SK-N-SH (cell line): ENCODE measurements at regions not wholly inside any gene's neighbourhood (a gene's known extent, or its start where the extent isn't known, plus 50 kb on each side); places are given as distances from the start of the nearest gene placed in this dataset.

Source experiments
- CTCF ChIA-PET: fragments of 300-600, 350-600 bp; formaldehyde crosslinking; extraction: SDS; loops from one replicate; lab custom pipeline; 2021; lab: Yijun Ruan, JAX
- POLR2A ChIA-PET: fragments of 350-600 bp; sonication (Branson Sonifier 250); formaldehyde crosslinking; extraction: SDS; loops from one replicate; lab custom pipeline; 2020; ENCODE audit warnings: antibody characterized with exemption, inconsistent platforms; lab: Yijun Ruan, JAX
- DNase-seq: peaks from one replicate; pipeline ENCODE4 v3.0.0; 2012
- H2AFZ ChIP-seq: fragments of 200-600 bp; sonication (generic); 2 replicates; pipeline ENCODE4 v1.8.1; 2016; ENCODE audit warnings: antibody characterized with exemption, mild to moderate bottlenecking, low read depth
- H3F3A ChIP-seq: fragments of 200-600 bp; sonication (generic); replicated peaks from 2 replicates; pipeline ENCODE3; 2016; ENCODE audit warnings: antibody characterized with exemption, mild to moderate bottlenecking; ENCODE audit not compliant: insufficient read depth
- H3K27ac ChIP-seq, 2 experiments: fragments of 200-500 bp in 1 of 2; fragments of 200-600 bp in 1 of 2; sonication (Bioruptor generic) in 1 of 2; sonication (generic), shearing (Covaris generic) in 1 of 2; 2 replicates each; pipeline versions ENCODE4 v1.5.1 to v1.6.1; 2014 to 2016; ENCODE audit warnings: low read depth in 2 of 2, inconsistent platforms in 1 of 2, low read length in 1 of 2, mild to moderate bottlenecking in 1 of 2, mixed read lengths in 1 of 2
- H3K27me3 ChIP-seq: fragments of 200-600 bp; sonication (generic), shearing (Covaris generic); 2 replicates; pipeline ENCODE4 v1.6.1; 2016; ENCODE audit warnings: mixed run types; ENCODE audit not compliant: insufficient read depth
- H3K36me3 ChIP-seq, 2 experiments: fragments of 200-500 bp in 1 of 2; fragments of 200-600 bp in 1 of 2; sonication (Bioruptor generic) in 1 of 2; sonication (generic) in 1 of 2; replicated peaks in 1 of 2; 2 replicates each; pipeline versions ENCODE3 to v1.5.1; 2014 to 2016; ENCODE audit warnings: low read length in 1 of 2, mild to moderate bottlenecking in 1 of 2; ENCODE audit not compliant: insufficient read depth in 2 of 2, control insufficient read depth in 1 of 2
- H3K4me1 ChIP-seq, 2 experiments: fragments of 200-500 bp in 1 of 2; fragments of 200-600 bp in 1 of 2; sonication (Bioruptor generic) in 1 of 2; sonication (generic), shearing (Covaris generic) in 1 of 2; 2 replicates each; pipeline versions ENCODE4 v1.5.1 to v1.6.1; 2014 to 2016; ENCODE audit warnings: low read depth in 1 of 2, low read length in 1 of 2, mixed run types in 1 of 2; ENCODE audit not compliant: insufficient read depth in 2 of 2, control insufficient read depth in 1 of 2
- H3K4me2 ChIP-seq: fragments of 200-600 bp; sonication (generic), shearing (Covaris generic); 2 replicates; pipeline ENCODE4 v1.6.1; 2017; ENCODE audit warnings: mixed run types
- H3K4me3 ChIP-seq, 2 experiments: fragments of 200-500 bp in 1 of 2; fragments of 200-600 bp in 1 of 2; sonication (Bioruptor generic) in 1 of 2; sonication (generic), shearing (Covaris generic) in 1 of 2; 2 replicates each; pipeline versions ENCODE4 v1.5.1 to v1.8.1; 2014 to 2016; ENCODE audit warnings: low read depth in 2 of 2, inconsistent platforms in 1 of 2, low read length in 1 of 2, mild to moderate bottlenecking in 1 of 2, mixed read lengths in 1 of 2, moderate library complexity in 1 of 2
- H3K79me2 ChIP-seq: fragments of 200-600 bp; sonication (generic); 2 replicates; pipeline ENCODE4 v1.8.1; 2017; ENCODE audit warnings: mild to moderate bottlenecking; ENCODE audit not compliant: insufficient read depth
- H3K9ac ChIP-seq: fragments of 200-600 bp; sonication (generic); 2 replicates; pipeline ENCODE4 v1.6.1; 2017; ENCODE audit warnings: mixed run types
- H3K9me2 ChIP-seq: fragments of 200-600 bp; sonication (generic); 2 replicates; pipeline ENCODE4 v1.6.1; 2017; ENCODE audit warnings: mixed run types
- H3K9me3 ChIP-seq: fragments of 200-600 bp; sonication (generic); 2 replicates; pipeline ENCODE4 v1.6.1; 2017; ENCODE audit warnings: mixed run types, mild to moderate bottlenecking, moderate library complexity
- H4K20me1 ChIP-seq: fragments of 200-600 bp; sonication (generic); 2 replicates; pipeline ENCODE4 v1.6.1; 2017; ENCODE audit warnings: mild to moderate bottlenecking, mixed run types; ENCODE audit not compliant: insufficient read depth
- CHD2 ChIP-seq: fragments of 150-350 bp; IDR thresholded peaks from 2 replicates; pipeline ENCODE4 v1.6.1; 2018; ENCODE audit warnings: low read length; ENCODE audit not compliant: partially characterized antibody
- ELF1 ChIP-seq: IDR thresholded peaks from 2 replicates; pipeline ENCODE4 v1.4.0; 2012
- EZH2phosphoT487 ChIP-seq: fragments of 200-600 bp; sonication (generic); IDR thresholded peaks from 2 replicates; pipeline ENCODE4 v1.6.1; 2017; ENCODE audit warnings: low read depth, mixed run types, mild to moderate bottlenecking, antibody characterized with exemption, moderate library complexity, borderline replicate concordance
- FOSL2 ChIP-seq: IDR thresholded peaks from 2 replicates; pipeline ENCODE4 v1.4.0; 2012; ENCODE audit warnings: low read depth, mild to moderate bottlenecking, moderate library complexity, borderline replicate concordance
- FOXJ3 ChIP-seq: sonication (generic); formaldehyde crosslinking; IDR thresholded peaks from 2 replicates; pipeline ENCODE4 v1.5.1; 2020; ENCODE audit warnings: mild to moderate bottlenecking, missing genetic modification reagents
- GABPA ChIP-seq: IDR thresholded peaks from 2 replicates; pipeline ENCODE4 v1.4.0; 2012; ENCODE audit warnings: low read depth, mild to moderate bottlenecking
- GATA2 ChIP-seq: sonication (generic); formaldehyde crosslinking; IDR thresholded peaks from 2 replicates; pipeline ENCODE4 v1.5.0; 2020; ENCODE audit warnings: mild to moderate bottlenecking, missing genetic modification reagents
- JUND ChIP-seq: IDR thresholded peaks from 2 replicates; pipeline ENCODE4 v1.4.0; 2012
- MEF2A ChIP-seq: IDR thresholded peaks from 2 replicates; pipeline ENCODE4 v1.4.0; 2012; ENCODE audit warnings: low read depth, borderline replicate concordance
- MXI1 ChIP-seq: IDR thresholded peaks from 2 replicates; pipeline ENCODE4 v1.6.1; 2012; ENCODE audit warnings: mild to moderate bottlenecking, low read depth, low read length, improper control_type of control experiment
- NFIC ChIP-seq: IDR thresholded peaks from 2 replicates; pipeline ENCODE4 v1.4.0; 2012; ENCODE audit warnings: borderline replicate concordance
- NRF1 ChIP-seq: IDR thresholded peaks from 2 replicates; pipeline ENCODE4 v1.6.1; 2012; ENCODE audit warnings: low read depth, mild to moderate bottlenecking, low read length
- POLR2AphosphoS5 ChIP-seq: IDR thresholded peaks from 2 replicates; pipeline ENCODE4 v1.6.1; 2012; ENCODE audit warnings: low read depth, low read length
- RCOR1 ChIP-seq: fragments of 150-350 bp; IDR thresholded peaks from 2 replicates; pipeline ENCODE4 v1.6.1; 2017; ENCODE audit warnings: antibody characterized with exemption, low read length
- REST ChIP-seq: IDR thresholded peaks from 2 replicates; pipeline ENCODE4 v1.6.1; 2012; ENCODE audit warnings: mild to moderate bottlenecking, low read depth, low read length, moderate library complexity
- RXRA ChIP-seq: IDR thresholded peaks from 2 replicates; pipeline ENCODE4 v1.4.0; 2012; ENCODE audit warnings: low read depth, mild to moderate bottlenecking, borderline replicate concordance
- SIN3A ChIP-seq: IDR thresholded peaks from 2 replicates; pipeline ENCODE4 v1.6.1; 2012; ENCODE audit warnings: low read depth, mild to moderate bottlenecking, low read length, moderate library complexity, borderline replicate concordance
- SMC3 ChIP-seq: IDR thresholded peaks from 2 replicates; pipeline ENCODE4 v1.6.1; 2012; ENCODE audit warnings: low read depth, low read length, improper control_type of control experiment
- TAF1 ChIP-seq: IDR thresholded peaks from 2 replicates; pipeline ENCODE4 v1.6.1; 2012; ENCODE audit warnings: low read depth, mild to moderate bottlenecking, low read length, moderate library complexity, borderline replicate concordance
- TCF12 ChIP-seq: IDR thresholded peaks from 2 replicates; pipeline ENCODE4 v1.4.0; 2012
- TEAD4 ChIP-seq: IDR thresholded peaks from 2 replicates; pipeline ENCODE4 v1.4.0; 2012; ENCODE audit warnings: mild to moderate bottlenecking, borderline replicate concordance; ENCODE audit not compliant: insufficient read depth
- YY1 ChIP-seq: IDR thresholded peaks from 2 replicates; pipeline ENCODE4 v1.4.0; 2012; ENCODE audit warnings: low read depth, mild to moderate bottlenecking
- WGBS: methylation state at CpG from one replicate; pipeline ENCODE4 v1.1.6; 2017; ENCODE audit warnings: low lambda C conversion rate; 5-methylcytosine and 5-hydroxymethylcytosine counted together
- TF ChIP-seq, protein P1 (sequence below): IDR thresholded peaks from 2 replicates; pipeline ENCODE4 v1.4.0; 2012; ENCODE audit warnings: low read depth, borderline replicate concordance

DNA sequence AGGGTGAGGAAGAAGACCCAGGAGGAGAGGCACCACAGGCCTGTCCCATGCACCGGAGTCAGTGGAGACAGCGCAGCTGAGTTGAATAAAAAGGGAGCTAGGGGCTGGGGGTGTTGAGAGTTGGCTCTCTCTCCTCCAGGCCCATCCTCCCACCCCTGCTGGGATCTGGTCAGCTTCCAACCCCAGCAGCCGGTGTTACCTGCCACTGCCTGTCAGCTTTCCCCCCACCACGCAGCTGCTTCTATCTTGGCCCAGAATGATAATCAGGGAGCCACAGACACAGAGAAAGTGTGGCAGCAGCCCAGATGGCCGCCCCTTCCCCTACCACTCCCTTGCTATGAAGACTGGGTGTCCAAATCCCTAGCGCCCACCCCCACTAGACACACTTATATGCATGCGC, 120.6 kb upstream of the RPL38 start:
- H3K36me3 ChIP-seq, result no peaks in the 10 kb centered on the region
- ChIA-PET CTCF (interaction anchor here (0.8 to 1.5 kb wide), 3 partner anchors 9 to 85 kb away, joined by 3 to 4 read pairs (median 4); no protein-coding TSS in a partner anchor), POLR2A (no interaction called here)
- no peak overlapping the region for H3K27ac ChIP-seq
- H3K9me2 ChIP-seq, result no peaks in the 10 kb centered on the region
- H4K20me1 ChIP-seq, result no peaks in the 10 kb centered on the region
- H2AFZ ChIP-seq, result no peak overlapping the region
- H3K4me1 ChIP-seq, result peaks cover 0 to 2% of the 10 kb centered on the region in 2 experiments; a peak in 1 of 4 replicates
- DNase-seq, result no peak
- H3K9ac ChIP-seq, result no peak overlapping the region
- peaks cover 7% of the 10 kb centered on the region; the same call in 1 of the 2 replicates for H3K9me3 ChIP-seq
- H3F3A ChIP-seq, result no peaks in the 10 kb centered on the region
- no peaks in the 10 kb centered on the region for H3K27me3 ChIP-seq
- TF ChIP-seq ELF1, result no peak
- no peak for TF ChIP-seq NRF1
- TF ChIP-seq, protein P1, sequence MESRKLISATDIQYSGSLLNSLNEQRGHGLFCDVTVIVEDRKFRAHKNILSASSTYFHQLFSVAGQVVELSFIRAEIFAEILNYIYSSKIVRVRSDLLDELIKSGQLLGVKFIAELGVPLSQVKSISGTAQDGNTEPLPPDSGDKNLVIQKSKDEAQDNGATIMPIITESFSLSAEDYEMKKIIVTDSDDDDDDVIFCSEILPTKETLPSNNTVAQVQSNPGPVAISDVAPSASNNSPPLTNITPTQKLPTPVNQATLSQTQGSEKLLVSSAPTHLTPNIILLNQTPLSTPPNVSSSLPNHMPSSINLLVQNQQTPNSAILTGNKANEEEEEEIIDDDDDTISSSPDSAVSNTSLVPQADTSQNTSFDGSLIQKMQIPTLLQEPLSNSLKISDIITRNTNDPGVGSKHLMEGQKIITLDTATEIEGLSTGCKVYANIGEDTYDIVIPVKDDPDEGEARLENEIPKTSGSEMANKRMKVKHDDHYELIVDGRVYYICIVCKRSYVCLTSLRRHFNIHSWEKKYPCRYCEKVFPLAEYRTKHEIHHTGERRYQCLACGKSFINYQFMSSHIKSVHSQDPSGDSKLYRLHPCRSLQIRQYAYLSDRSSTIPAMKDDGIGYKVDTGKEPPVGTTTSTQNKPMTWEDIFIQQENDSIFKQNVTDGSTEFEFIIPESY, result no peak
- no peak for TF ChIP-seq GABPA
- no peak for TF ChIP-seq MXI1
- TF ChIP-seq SMC3, result no peak
- no peak for TF ChIP-seq NFIC
- no peak for TF ChIP-seq MEF2A
- no peak for TF ChIP-seq RCOR1
- no peak for TF ChIP-seq YY1
- TF ChIP-seq TEAD4, result no peak
- TF ChIP-seq, all 33 proteins: peak for 0
- Histone ChIP-seq H3K4me2 (no peak overlapping the region), H3K79me2 (no peaks in the 10 kb centered on the region), H3K4me3 (no peak overlapping the region)
- WGBS, result 45% methylated on average over 7 of the region's 7 CpGs

- DNase-seq, result no peak
- H3K4me2 ChIP-seq, result no peak overlapping the region
- WGBS, result 20% methylated on average over 3 of the region's 3 CpGs
- peaks cover 7% of the 10 kb centered on the region; the same call in 1 of the 2 replicates for H3K9me3 ChIP-seq
- CTCF ChIA-PET, result interaction anchor here (1.0 kb wide), 1 partner anchor 9 kb away, joined by 4 read pairs; no protein-coding TSS in a partner anchor
- no peaks in the 10 kb centered on the region for H3F3A ChIP-seq
- H3K9ac ChIP-seq, result no peak overlapping the region
- no peaks in the 10 kb centered on the region for H3K36me3 ChIP-seq
- H3K27ac ChIP-seq, result no peak overlapping the region
- no peaks in the 10 kb centered on the region for H3K27me3 ChIP-seq
- POLR2A ChIA-PET, result no interaction called here
- H4K20me1 ChIP-seq, result no peaks in the 10 kb centered on the region
- no peak overlapping the region for H3K4me3 ChIP-seq
- H2AFZ ChIP-seq, result no peak overlapping the region
- H3K4me1 ChIP-seq, result peaks cover 0 to 2% of the 10 kb centered on the region in 2 experiments; a peak in 1 of 4 replicates
- H3K9me2 ChIP-seq, result no peaks in the 10 kb centered on the region
- H3K79me2 ChIP-seq, result no peaks in the 10 kb centered on the region
- TF ChIP-seq POLR2AphosphoS5 (no peak), TAF1 (no peak), JUND (no peak), FOXJ3 (CRISPR knock-in tag) (no peak), TCF12 (no peak), ELF1 (no peak), SIN3A (no peak), EZH2phosphoT487 (no peak), REST (no peak), RXRA (no peak), FOSL2 (no peak), GATA2 (no peak), CHD2 (no peak), NFIC (no peak)
- TF ChIP-seq, protein P1, result no peak
Measured at GRCh38 chr17:74083321-74083720, 120.2 kb upstream of the RPL38 start.
